ENCODE measurements at regions not wholly inside any gene's neighbourhood (a gene's known extent, or its start where the extent isn't known, plus 50 kb on each side); places are given as distances from the start of the nearest gene placed in this dataset.
A peak's percentile ranks its signal among the peaks of the same experiment; 100 is the strongest.

DNA sequence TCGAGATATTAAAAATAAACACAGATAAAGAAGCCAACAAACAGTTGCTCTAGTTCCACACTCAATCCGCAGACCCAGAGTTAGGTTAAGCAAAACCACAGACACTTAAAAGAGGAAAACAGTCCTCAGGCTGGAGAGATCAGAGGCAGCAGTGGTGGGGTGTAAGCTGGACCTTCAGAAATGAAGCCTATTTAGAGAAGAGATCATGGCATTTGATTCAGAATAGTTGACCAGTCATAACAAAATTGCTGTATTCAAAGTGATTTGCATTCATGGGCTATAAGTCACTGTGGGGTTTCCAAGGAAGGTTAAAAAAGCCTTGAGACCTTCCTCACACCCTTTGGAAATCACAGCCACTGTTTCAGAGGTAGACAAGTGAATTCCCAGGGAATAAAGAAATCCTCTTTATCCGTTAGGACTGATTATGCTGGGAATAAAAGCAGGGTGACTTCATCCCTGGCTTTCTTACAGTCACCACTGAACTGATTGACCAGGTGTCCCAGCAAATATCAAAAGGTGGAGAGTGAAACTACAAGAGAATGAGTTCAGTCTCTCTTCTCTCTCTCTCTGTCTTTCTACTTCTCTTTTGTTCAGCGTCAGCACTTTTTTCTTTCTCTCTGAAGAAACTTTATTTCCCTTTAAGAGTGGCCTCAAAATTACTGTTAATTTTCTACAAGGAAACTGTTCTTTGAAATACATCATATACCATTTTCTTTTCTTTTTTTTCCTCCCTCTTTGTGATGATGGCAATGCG, 171.8 kb upstream of the PIK3C3 start:
- H3K4me3 ChIP-seq (ENCODE audit: low read depth, low read length), result no peak overlapping the region
- TF ChIP-seq, protein P1, sequence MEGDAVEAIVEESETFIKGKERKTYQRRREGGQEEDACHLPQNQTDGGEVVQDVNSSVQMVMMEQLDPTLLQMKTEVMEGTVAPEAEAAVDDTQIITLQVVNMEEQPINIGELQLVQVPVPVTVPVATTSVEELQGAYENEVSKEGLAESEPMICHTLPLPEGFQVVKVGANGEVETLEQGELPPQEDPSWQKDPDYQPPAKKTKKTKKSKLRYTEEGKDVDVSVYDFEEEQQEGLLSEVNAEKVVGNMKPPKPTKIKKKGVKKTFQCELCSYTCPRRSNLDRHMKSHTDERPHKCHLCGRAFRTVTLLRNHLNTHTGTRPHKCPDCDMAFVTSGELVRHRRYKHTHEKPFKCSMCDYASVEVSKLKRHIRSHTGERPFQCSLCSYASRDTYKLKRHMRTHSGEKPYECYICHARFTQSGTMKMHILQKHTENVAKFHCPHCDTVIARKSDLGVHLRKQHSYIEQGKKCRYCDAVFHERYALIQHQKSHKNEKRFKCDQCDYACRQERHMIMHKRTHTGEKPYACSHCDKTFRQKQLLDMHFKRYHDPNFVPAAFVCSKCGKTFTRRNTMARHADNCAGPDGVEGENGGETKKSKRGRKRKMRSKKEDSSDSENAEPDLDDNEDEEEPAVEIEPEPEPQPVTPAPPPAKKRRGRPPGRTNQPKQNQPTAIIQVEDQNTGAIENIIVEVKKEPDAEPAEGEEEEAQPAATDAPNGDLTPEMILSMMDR (IDR thresholded peaks at IDR 0.05; ENCODE audit: insufficient read depth, low read length, severe bottlenecking), result no peak
- no peaks in the 10 kb centered on the region for H3K36me3 ChIP-seq (ENCODE audit: control insufficient read depth, insufficient read depth, low read length)
- DNase-seq (ENCODE audit: low read depth) (no peak), FAIRE-seq (no peak)
- H3K27me3 ChIP-seq (ENCODE audit: control insufficient read depth, insufficient read depth, low read length), result no peaks in the 10 kb centered on the region

DNA sequence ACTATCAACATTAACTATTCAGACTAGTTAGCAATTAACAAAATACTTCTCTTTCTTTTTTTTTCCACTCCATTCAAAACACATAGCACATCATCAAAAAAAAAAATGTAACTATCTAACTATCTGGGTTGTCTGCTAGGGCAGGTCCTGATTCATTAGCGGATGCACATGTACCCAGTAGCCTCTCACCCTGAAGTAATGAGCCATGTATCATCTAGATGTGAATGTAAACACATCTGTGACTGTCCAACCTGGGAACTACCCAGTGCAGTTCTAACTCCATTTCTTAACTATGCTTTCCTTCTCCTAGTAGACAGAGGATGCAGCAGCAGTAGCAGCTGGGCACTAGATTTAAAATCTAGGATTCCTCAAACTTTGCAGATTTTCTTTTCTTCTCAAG, 183.1 kb upstream of the PIK3C3 start:
- Histone ChIP-seq H3K27me3 (ENCODE audit: control insufficient read depth, insufficient read depth, low read length) (no peaks in the 10 kb centered on the region), H3K36me3 (ENCODE audit: control insufficient read depth, insufficient read depth, low read length) (no peaks in the 10 kb centered on the region), H3K4me3 (ENCODE audit: low read depth, low read length) (no peak overlapping the region)
- TF ChIP-seq, protein P1 (IDR thresholded peaks at IDR 0.05; ENCODE audit: insufficient read depth, low read length, severe bottlenecking), result no peak
- DNase-seq (ENCODE audit: low read depth) (no peak), FAIRE-seq (no peak)

DNA sequence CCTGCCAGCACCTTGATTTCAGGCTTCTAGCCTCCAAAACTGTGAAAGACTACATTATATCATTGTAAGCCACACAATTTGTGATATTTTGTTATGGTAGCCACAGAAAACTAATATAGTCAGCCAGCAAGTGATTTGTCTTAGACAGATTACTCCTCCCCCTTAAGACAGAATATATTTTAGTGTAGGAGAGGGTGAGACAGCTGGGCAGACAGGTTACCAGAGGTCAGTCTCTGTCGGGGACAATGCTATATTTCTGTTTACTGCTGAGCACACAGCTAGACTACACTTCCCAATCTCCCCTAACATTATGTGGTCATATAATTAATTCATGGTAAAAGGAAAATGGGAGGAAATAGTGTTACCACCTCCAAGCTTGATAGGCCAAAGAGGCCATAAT, 185.8 kb upstream of the PIK3C3 start:
- no peak for DNase-seq (ENCODE audit: low read depth)
- no peak overlapping the region for H3K4me3 ChIP-seq (ENCODE audit: low read depth, low read length)
- TF ChIP-seq, protein P1 (IDR thresholded peaks at IDR 0.05; ENCODE audit: insufficient read depth, low read length, severe bottlenecking), result no peak

DNA sequence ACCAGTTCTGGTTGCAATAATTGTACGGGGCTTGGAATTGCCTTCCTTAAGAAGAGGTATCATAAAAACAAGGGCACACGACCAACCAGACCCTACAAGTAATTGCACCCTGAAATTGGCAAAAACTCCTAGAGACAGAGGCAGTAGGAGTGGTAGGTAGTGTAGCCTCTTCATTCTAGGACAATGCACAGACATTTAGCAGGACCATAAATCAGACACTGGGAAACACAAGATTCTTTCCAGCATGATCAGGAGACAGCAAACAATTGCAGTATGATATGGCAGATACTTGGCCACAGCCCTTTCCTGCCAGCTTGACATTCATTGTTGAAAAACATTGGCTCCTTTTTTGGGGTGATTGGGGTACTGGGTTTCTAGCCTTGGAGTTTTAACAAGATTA, 186.6 kb upstream of the PIK3C3 start:
- TF ChIP-seq, protein P1 (IDR thresholded peaks at IDR 0.05; ENCODE audit: insufficient read depth, low read length, severe bottlenecking), result no peak
- H3K36me3 ChIP-seq (ENCODE audit: control insufficient read depth, insufficient read depth, low read length), result no peaks in the 10 kb centered on the region
- no peak for DNase-seq (ENCODE audit: low read depth)
- FAIRE-seq, result no peak
- H3K4me3 ChIP-seq (ENCODE audit: low read depth, low read length), result no peak overlapping the region
- H3K27me3 ChIP-seq (ENCODE audit: control insufficient read depth, insufficient read depth, low read length), result no peaks in the 10 kb centered on the region

More for the DNA sequence above, 185.8 kb upstream of the PIK3C3 start:
- FAIRE-seq, result no peak
- no peaks in the 10 kb centered on the region for H3K27me3 ChIP-seq (ENCODE audit: control insufficient read depth, insufficient read depth, low read length)
- no peaks in the 10 kb centered on the region for H3K36me3 ChIP-seq (ENCODE audit: control insufficient read depth, insufficient read depth, low read length)

DNA sequence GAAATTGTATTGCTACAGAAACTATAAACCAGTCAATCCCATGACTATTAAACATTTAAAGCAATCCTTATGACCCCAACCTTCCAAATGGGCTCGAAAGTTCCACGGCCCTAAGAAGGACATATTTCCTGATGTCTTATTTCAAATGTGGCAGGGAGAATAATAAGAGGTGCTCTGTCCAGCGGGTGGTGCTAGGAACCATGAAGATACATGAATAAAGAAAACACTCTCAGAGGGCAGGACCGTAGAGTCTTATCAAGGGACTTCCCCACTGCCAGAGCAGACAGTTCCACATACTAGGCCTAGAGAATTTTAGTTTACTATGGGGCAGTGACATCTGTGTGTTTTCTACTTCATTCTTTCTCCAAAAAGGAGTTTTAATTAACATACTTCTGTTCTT, 187.1 kb upstream of the PIK3C3 start:
- no peaks in the 10 kb centered on the region for H3K27me3 ChIP-seq (ENCODE audit: control insufficient read depth, insufficient read depth, low read length)
- TF ChIP-seq, protein P1 (IDR thresholded peaks at IDR 0.05; ENCODE audit: insufficient read depth, low read length, severe bottlenecking), result peak; percentile 32
- H3K4me3 ChIP-seq (ENCODE audit: low read depth, low read length), result no peak overlapping the region
- no peak for FAIRE-seq
- peak; percentile 67 for DNase-seq (ENCODE audit: low read depth)
- no peaks in the 10 kb centered on the region for H3K36me3 ChIP-seq (ENCODE audit: control insufficient read depth, insufficient read depth, low read length)

DNA sequence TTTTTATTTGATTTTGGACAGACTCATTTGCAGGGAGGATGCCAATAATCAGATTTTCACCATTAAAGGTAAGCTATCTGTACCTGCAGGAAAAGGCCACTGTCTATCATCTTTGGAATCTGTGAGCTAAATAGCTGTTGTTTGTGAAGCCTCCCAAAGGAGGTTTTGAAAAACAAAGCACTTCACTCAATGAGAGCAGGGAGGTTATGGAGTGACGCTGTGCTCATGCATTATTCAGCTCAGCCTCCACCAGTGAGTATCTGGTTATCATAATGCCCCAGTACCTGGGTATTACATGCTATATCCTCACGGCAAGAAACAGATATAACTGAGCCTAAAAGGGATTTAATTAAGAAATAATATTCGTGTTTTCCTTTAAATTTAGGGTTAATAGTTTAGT, 189.6 kb upstream of the PIK3C3 start:
- Histone ChIP-seq H3K36me3 (ENCODE audit: control insufficient read depth, insufficient read depth, low read length) (no peaks in the 10 kb centered on the region), H3K27me3 (ENCODE audit: control insufficient read depth, insufficient read depth, low read length) (no peaks in the 10 kb centered on the region), H3K4me3 (ENCODE audit: low read depth, low read length) (no peak overlapping the region)
- DNase-seq (ENCODE audit: low read depth) (no peak), FAIRE-seq (no peak)
- TF ChIP-seq, protein P1 (IDR thresholded peaks at IDR 0.05; ENCODE audit: insufficient read depth, low read length, severe bottlenecking), result no peak

All from bronchial epithelial cell (primary cell).